Stimulated activated naive CD8-positive, alpha-beta T cell treated with anti-CD3 and anti-CD28 coated beads, Interleukin-15, Interleukin-2, amounts not matched to agents 100 ng/mL and 50 ng/mL, for 24 hours (primary cell): ENCODE measurements at regions not wholly inside any gene's neighbourhood (a gene's known extent, or its start where the extent isn't known, plus 50 kb on each side); places are given as distances from the start of the nearest gene placed in this dataset.
"Not testable (repeated sequence)": the region's sequence is repeated elsewhere in the genome, so short reads cannot be mapped to it uniquely, and the experiment has no call there.

Experiments used
- H3K27ac Mint-ChIP-seq: one replicate; pipeline ENCODE4 v1.8.0; 2021; ENCODE audit warnings: mild to moderate bottlenecking, mixed read lengths
- H3K27me3 Mint-ChIP-seq: one replicate; pipeline ENCODE4 v1.8.0; 2021; ENCODE audit warnings: mixed read lengths
- H3K36me3 Mint-ChIP-seq: one replicate; pipeline ENCODE4 v1.8.0; 2021; ENCODE audit warnings: low read depth, mixed read lengths
- H3K4me1 Mint-ChIP-seq: one replicate; pipeline ENCODE4 v1.8.0; 2021; ENCODE audit warnings: low read depth, mixed read lengths
- H3K4me3 Mint-ChIP-seq: one replicate; pipeline ENCODE4 v1.8.0; 2021; ENCODE audit warnings: mild to moderate bottlenecking, mixed read lengths
- H3K9me3 Mint-ChIP-seq: one replicate; pipeline ENCODE4 v1.8.0; 2021; ENCODE audit warnings: mixed read lengths

GRCh38 chr9:41033877-41034276 is 94.6 kb downstream of the FOXD4L6 start:
- not testable (repeated sequence) for H3K4me3 Mint-ChIP-seq, H3K4me1 Mint-ChIP-seq, H3K36me3 Mint-ChIP-seq, H3K9me3 Mint-ChIP-seq, H3K27me3 Mint-ChIP-seq, H3K27ac Mint-ChIP-seq

- not testable (repeated sequence) for H3K9me3 Mint-ChIP-seq, H3K4me1 Mint-ChIP-seq, H3K27ac Mint-ChIP-seq, H3K27me3 Mint-ChIP-seq, H3K36me3 Mint-ChIP-seq, H3K4me3 Mint-ChIP-seq
Observed at GRCh38 chr9:41033360-41033759, 95.1 kb downstream of the FOXD4L6 start.

- H3K27me3 Mint-ChIP-seq, H3K4me3 Mint-ChIP-seq, H3K9me3 Mint-ChIP-seq, H3K36me3 Mint-ChIP-seq, H3K4me1 Mint-ChIP-seq, H3K27ac Mint-ChIP-seq: not testable (repeated sequence)
Observed at GRCh38 chr9:41026912-41027676, 101.4 kb downstream of the FOXD4L6 start.

GRCh38 chr9:41022365-41022764 is 106.1 kb downstream of the FOXD4L6 start:
- not testable (repeated sequence) for H3K9me3 Mint-ChIP-seq, H3K27me3 Mint-ChIP-seq, H3K4me1 Mint-ChIP-seq, H3K27ac Mint-ChIP-seq, H3K4me3 Mint-ChIP-seq
- peaks cover 19% of the 10 kb centered on the region for H3K36me3 Mint-ChIP-seq

- not testable (repeated sequence) for H3K9me3 Mint-ChIP-seq, H3K27ac Mint-ChIP-seq, H3K4me3 Mint-ChIP-seq, H3K4me1 Mint-ChIP-seq, H3K27me3 Mint-ChIP-seq
- peaks cover 19% of the 10 kb centered on the region for H3K36me3 Mint-ChIP-seq
Observed at GRCh38 chr9:41019858-41020562, 108.5 kb downstream of the FOXD4L6 start.

GRCh38 chr9:41018948-41019347 is 109.5 kb downstream of the FOXD4L6 start:
- not testable (repeated sequence) for H3K27ac Mint-ChIP-seq, H3K9me3 Mint-ChIP-seq, H3K4me1 Mint-ChIP-seq, H3K27me3 Mint-ChIP-seq, H3K4me3 Mint-ChIP-seq
- H3K36me3 Mint-ChIP-seq, result peaks cover 19% of the 10 kb centered on the region

GRCh38 chr9:41016699-41017098 is 111.8 kb downstream of the FOXD4L6 start:
- H3K36me3 Mint-ChIP-seq, result peaks cover 28% of the 10 kb centered on the region
- H3K4me1 Mint-ChIP-seq, H3K9me3 Mint-ChIP-seq, H3K4me3 Mint-ChIP-seq, H3K27me3 Mint-ChIP-seq, H3K27ac Mint-ChIP-seq: not testable (repeated sequence)

GRCh38 chr9:40999952-41000700 is 128.4 kb downstream of the FOXD4L6 start:
- Mint-ChIP-seq H3K4me1 (peaks cover 29% of the 10 kb centered on the region), H3K36me3 (peaks cover 28% of the 10 kb centered on the region)
- not testable (repeated sequence) for H3K4me3 Mint-ChIP-seq, H3K27me3 Mint-ChIP-seq, H3K9me3 Mint-ChIP-seq, H3K27ac Mint-ChIP-seq

GRCh38 chr9:40995490-40995889 is 133.0 kb downstream of the FOXD4L6 start:
- not testable (repeated sequence) for H3K27me3 Mint-ChIP-seq, H3K9me3 Mint-ChIP-seq, H3K27ac Mint-ChIP-seq, H3K4me3 Mint-ChIP-seq
- peaks cover 42% of the 10 kb centered on the region for H3K4me1 Mint-ChIP-seq
- H3K36me3 Mint-ChIP-seq, result peaks cover 24% of the 10 kb centered on the region

GRCh38 chr9:40993842-40994241 is 134.6 kb downstream of the FOXD4L6 start:
- H3K4me1 Mint-ChIP-seq, result peaks cover 37% of the 10 kb centered on the region
- H3K36me3 Mint-ChIP-seq, result peaks cover 23% of the 10 kb centered on the region
- H3K27ac Mint-ChIP-seq, H3K27me3 Mint-ChIP-seq, H3K4me3 Mint-ChIP-seq, H3K9me3 Mint-ChIP-seq: not testable (repeated sequence)

- H3K27me3 Mint-ChIP-seq, H3K9me3 Mint-ChIP-seq, H3K4me3 Mint-ChIP-seq: not testable (repeated sequence)
- H3K4me1 Mint-ChIP-seq, result peaks cover 37% of the 10 kb centered on the region
- peaks cover 21% of the 10 kb centered on the region for H3K36me3 Mint-ChIP-seq
- peak overlapping the region; percentile 36 for H3K27ac Mint-ChIP-seq
Observed at GRCh38 chr9:40993375-40993774, 135.1 kb downstream of the FOXD4L6 start.

GRCh38 chr9:40992472-40992821 is 136.0 kb downstream of the FOXD4L6 start:
- not testable (repeated sequence) for H3K9me3 Mint-ChIP-seq, H3K27me3 Mint-ChIP-seq, H3K4me3 Mint-ChIP-seq
- Mint-ChIP-seq H3K36me3 (peaks cover 25% of the 10 kb centered on the region), H3K27ac (peak overlapping the region; percentile 90), H3K4me1 (peaks cover 34% of the 10 kb centered on the region)

- not testable (repeated sequence) for H3K27me3 Mint-ChIP-seq, H3K4me3 Mint-ChIP-seq, H3K9me3 Mint-ChIP-seq
- Mint-ChIP-seq H3K27ac (peak overlapping the region; percentile 90), H3K36me3 (peaks cover 21% of the 10 kb centered on the region), H3K4me1 (peaks cover 29% of the 10 kb centered on the region)
Observed at GRCh38 chr9:40991741-40992471, 136.6 kb downstream of the FOXD4L6 start.

GRCh38 chr9:40991100-40991740 is 137.3 kb downstream of the FOXD4L6 start:
- Mint-ChIP-seq H3K4me1 (peaks cover 23% of the 10 kb centered on the region), H3K36me3 (peaks cover 17% of the 10 kb centered on the region)
- H3K4me3 Mint-ChIP-seq, H3K27ac Mint-ChIP-seq, H3K9me3 Mint-ChIP-seq, H3K27me3 Mint-ChIP-seq: not testable (repeated sequence)

- H3K27ac Mint-ChIP-seq, H3K4me3 Mint-ChIP-seq, H3K4me1 Mint-ChIP-seq, H3K9me3 Mint-ChIP-seq, H3K27me3 Mint-ChIP-seq: not testable (repeated sequence)
- H3K36me3 Mint-ChIP-seq, result peaks cover 18% of the 10 kb centered on the region
Observed at GRCh38 chr9:40986332-40986731, 142.1 kb downstream of the FOXD4L6 start.
